K562 (cell line): ENCODE measurements at regions not wholly inside any gene's neighbourhood (a gene's known extent, or its start where the extent isn't known, plus 50 kb on each side); places are given as distances from the start of the nearest gene placed in this dataset.

ENCODE experiments used
- ATAC-seq: fragments of 200-7000 bp; cut with Tn5 transposase; 3 replicates; pipeline ENCODE4 v1.9.1; 2020; ENCODE audit warnings: moderate library complexity
- BruUV-seq: library from RNA; stranded (reverse); fragments of 400-500 nt; replicated peaks from 2 replicates; lab custom pipeline; 2021; lab: Mats Ljungman, UMichigan
- CTCF ChIA-PET: fragments of 300-600 bp; formaldehyde crosslinking; extraction: SDS; loops from one replicate; lab custom pipeline; 2021; ENCODE audit warnings: low intra/inter-chr PET ratio; lab: Yijun Ruan, JAX
- POLR2A ChIA-PET: fragments of 300-600, 350-650 bp; sonication (Branson Sonifier 250); formaldehyde crosslinking; extraction: SDS; loops from one replicate; lab custom pipeline; 2021; ENCODE audit warnings: antibody characterized with exemption, inconsistent platforms; lab: Yijun Ruan, JAX
- DNase-seq, 4 experiments: peaks; one replicate each; pipeline versions ENCODE4 v3.0.0 to v3.0.0-alpha.2; 2011 to 2018; ENCODE audit warnings: low spot score in 3 of 4, mixed read lengths in 3 of 4; ENCODE audit errors: extremely low read depth in 1 of 4
- FAIRE-seq: peaks from 2 replicates; lab custom pipeline; 2011; peaks lifted over from hg19 to GRCh38; lab: Jason Lieb, UNC
- H2AFZ ChIP-seq: 2 replicates; pipeline ENCODE4 v1.6.0; 2011; ENCODE audit warnings: low read depth, low read length, control low read depth, inconsistent platforms
- H3K27ac ChIP-seq: fragments of 200-600 bp; 3 replicates; pipeline ENCODE4 v1.8.0; 2011; ENCODE audit warnings: low read depth, mild to moderate bottlenecking, control low read depth, inconsistent platforms, low read length, moderate library complexity, mixed read lengths; ENCODE audit errors: extremely low read depth
- H3K27me3 ChIP-seq, 2 experiments: fragments of 300-600 bp in 1 of 2; 2 replicates in 1 of 2; 3 replicates in 1 of 2; pipeline versions ENCODE4 v1.6.0 to v1.8.0; 2011; ENCODE audit warnings: inconsistent platforms in 2 of 2, low read length in 2 of 2, mild to moderate bottlenecking in 1 of 2, mixed read lengths in 1 of 2, moderate library complexity in 1 of 2; ENCODE audit not compliant: control insufficient read depth in 2 of 2, insufficient read depth in 2 of 2
- H3K36me3 ChIP-seq: fragments of 300-600 bp; 3 replicates; pipeline ENCODE4 v1.8.0; 2011; ENCODE audit warnings: mild to moderate bottlenecking, low read length, inconsistent platforms; ENCODE audit not compliant: control insufficient read depth, insufficient read depth
- H3K4me1 ChIP-seq, 2 experiments: fragments of 200-600 bp in 1 of 2; replicated peaks in 1 of 2; 2 replicates in 1 of 2; 3 replicates in 1 of 2; pipeline versions ENCODE4 v1.5.1 to v1.8.0; 2011; ENCODE audit warnings: inconsistent platforms in 2 of 2, low read length in 2 of 2, mild to moderate bottlenecking in 1 of 2, mixed read lengths in 1 of 2, moderate library complexity in 1 of 2; ENCODE audit not compliant: control insufficient read depth in 2 of 2, insufficient read depth in 2 of 2
- H3K4me2 ChIP-seq: 2 replicates; pipeline ENCODE4 v1.6.1; 2011; ENCODE audit warnings: low read length, control low read depth, inconsistent platforms, mixed read lengths; ENCODE audit not compliant: insufficient read depth
- H3K4me3 ChIP-seq: fragments of 200-600 bp; sonication (generic), shearing (Covaris generic); 2 replicates; pipeline ENCODE4 v1.5.1; 2016; ENCODE audit warnings: control low read depth, inconsistent platforms
- H3K79me2 ChIP-seq: fragments of 200-600 bp; 3 replicates; pipeline ENCODE4 v1.8.0; 2011; ENCODE audit warnings: low read length, inconsistent platforms; ENCODE audit not compliant: control insufficient read depth, insufficient read depth
- H3K9ac ChIP-seq, 2 experiments: 2 replicates each; pipeline versions ENCODE4 v1.6.0 to v1.6.1; 2011; ENCODE audit warnings: low read depth in 2 of 2, low read length in 2 of 2, control low read depth in 1 of 2, inconsistent platforms in 1 of 2, mild to moderate bottlenecking in 1 of 2, mixed read lengths in 1 of 2; ENCODE audit not compliant: insufficient read depth in 1 of 2
- H3K9me1 ChIP-seq: one replicate; pipeline ENCODE4 v1.6.0; 2011; ENCODE audit warnings: inconsistent platforms, mild to moderate bottlenecking, low read length, moderate library complexity; ENCODE audit not compliant: control insufficient read depth, insufficient read depth
- H3K9me3 ChIP-seq: replicated peaks from 2 replicates; pipeline ENCODE4 v1.5.1; 2011; ENCODE audit warnings: low read depth, low read length, inconsistent platforms; ENCODE audit not compliant: control insufficient read depth, insufficient read depth
- H4K20me1 ChIP-seq: replicated peaks from 2 replicates; pipeline ENCODE4 v1.6.1; 2011; ENCODE audit warnings: low read length, inconsistent platforms, mixed read lengths; ENCODE audit not compliant: control insufficient read depth, insufficient read depth
- CBX1 ChIP-seq: sonication (generic); IDR thresholded peaks from 2 replicates; pipeline ENCODE4 v1.6.1; 2016; ENCODE audit warnings: antibody characterized with exemption, low read depth, mild to moderate bottlenecking
- HDAC8 ChIP-seq: fragments of 450-650 bp; IDR thresholded peaks from 2 replicates; pipeline ENCODE4 v1.6.1; 2016; ENCODE audit warnings: mild to moderate bottlenecking, missing genetic modification characterization, moderate library complexity, missing compliant biosample characterization
- ILK ChIP-seq: fragments of 450-650 bp; IDR thresholded peaks from 2 replicates; pipeline ENCODE4 v1.6.1; 2016; ENCODE audit warnings: missing genetic modification characterization, low read depth, mild to moderate bottlenecking, missing compliant biosample characterization, moderate library complexity, borderline replicate concordance
- NFATC3 ChIP-seq: fragments of 450-650 bp; IDR thresholded peaks from 2 replicates; pipeline ENCODE4 v1.6.1; 2017; ENCODE audit warnings: mild to moderate bottlenecking
- POLR2AphosphoS2 ChIP-seq: IDR thresholded peaks from 2 replicates; pipeline ENCODE4 v1.6.1; 2012; ENCODE audit warnings: low read length, improper control_type of control experiment
- POLR3A ChIP-seq: IDR thresholded peaks from 2 replicates; pipeline ENCODE4 v1.6.1; 2011; ENCODE audit warnings: borderline replicate concordance, mild to moderate bottlenecking, moderate library complexity; ENCODE audit not compliant: insufficient read length, insufficient read depth; ENCODE audit errors: extremely low read depth
- PURB ChIP-seq: sonication (generic); formaldehyde crosslinking; IDR thresholded peaks from 2 replicates; pipeline ENCODE4 v1.9.0; 2021; ENCODE audit warnings: low read depth, mild to moderate bottlenecking, missing genetic modification reagents
- ZBTB49 ChIP-seq: sonication (generic); formaldehyde crosslinking; IDR thresholded peaks from 2 replicates; pipeline ENCODE4 v1.8.0; 2022; ENCODE audit warnings: missing genetic modification reagents, mild to moderate bottlenecking, borderline replicate concordance
- ZFP36 ChIP-seq: fragments of 150-350 bp; IDR thresholded peaks from 2 replicates; pipeline ENCODE4 v1.6.1; 2018; ENCODE audit warnings: low read length, low read depth; ENCODE audit not compliant: partially characterized antibody
- ZNF699 ChIP-seq: fragments of 250-450 bp; sonication (Bioruptor Pico); IDR thresholded peaks from 2 replicates; pipeline ENCODE4 v1.8.0; 2021; ENCODE audit warnings: mild to moderate bottlenecking, moderate library complexity; ENCODE audit not compliant: insufficient replicate concordance
- WGBS: fragments of 100-300 bp; shearing (Covaris generic); methylation state at CpG from one replicate; pipeline ENCODE4 v1.1.6; 2016; ENCODE audit warnings: low coverage, mixed read lengths; ENCODE audit not compliant: insufficient coverage; ENCODE audit errors: missing lambda C conversion rate; 5-methylcytosine and 5-hydroxymethylcytosine counted together
- in situ Hi-C: fragments of 300-500 bp; cut with MboI; formaldehyde crosslinking; loops from 4 replicates; pipeline ENCODE4 v1.15.0; 2018; ENCODE audit warnings: inconsistent platforms, mixed read lengths
- intact Hi-C: fragments of 100-400 bp; cut with micrococcal nuclease; formaldehyde crosslinking; loops from 2 replicates; pipeline ENCODE4 v1.14.2; 2022
- TF ChIP-seq, protein P1 (sequence below): fragments of 250-450 bp; sonication (Bioruptor Pico); IDR thresholded peaks from 2 replicates; pipeline ENCODE4 v1.4.0; 2020; ENCODE audit warnings: mild to moderate bottlenecking
- TF ChIP-seq, protein P2 (sequence below): sonication (generic); formaldehyde crosslinking; IDR thresholded peaks from 2 replicates; pipeline ENCODE4 v1.8.0; 2023; ENCODE audit warnings: mild to moderate bottlenecking, missing genetic modification reagents

GRCh38 chr6:26193467-26194328 is 106.5 kb downstream of the HFE start:
- intact Hi-C loops = no loop called here
- no peak for ATAC-seq
- TF ChIP-seq NFATC3 = no peak
- TF ChIP-seq POLR2AphosphoS2 = no peak; the same call in 1 of the 2 replicates
- TF ChIP-seq, protein P1, sequence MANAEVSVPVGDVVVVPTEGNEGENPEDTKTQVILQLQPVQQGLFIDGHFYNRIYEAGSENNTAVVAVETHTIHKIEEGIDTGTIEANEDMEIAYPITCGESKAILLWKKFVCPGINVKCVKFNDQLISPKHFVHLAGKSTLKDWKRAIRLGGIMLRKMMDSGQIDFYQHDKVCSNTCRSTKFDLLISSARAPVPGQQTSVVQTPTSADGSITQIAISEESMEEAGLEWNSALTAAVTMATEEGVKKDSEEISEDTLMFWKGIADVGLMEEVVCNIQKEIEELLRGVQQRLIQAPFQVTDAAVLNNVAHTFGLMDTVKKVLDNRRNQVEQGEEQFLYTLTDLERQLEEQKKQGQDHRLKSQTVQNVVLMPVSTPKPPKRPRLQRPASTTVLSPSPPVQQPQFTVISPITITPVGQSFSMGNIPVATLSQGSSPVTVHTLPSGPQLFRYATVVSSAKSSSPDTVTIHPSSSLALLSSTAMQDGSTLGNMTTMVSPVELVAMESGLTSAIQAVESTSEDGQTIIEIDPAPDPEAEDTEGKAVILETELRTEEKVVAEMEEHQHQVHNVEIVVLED (CRISPR knock-in tag) = no peak
- no peak for TF ChIP-seq ILK (tag)
- no peak for TF ChIP-seq POLR3A
- no peak for TF ChIP-seq ZBTB49 (CRISPR knock-in tag)
- TF ChIP-seq ZFP36 = no peak
- no peak for TF ChIP-seq ZNF699
- TF ChIP-seq, protein P2, sequence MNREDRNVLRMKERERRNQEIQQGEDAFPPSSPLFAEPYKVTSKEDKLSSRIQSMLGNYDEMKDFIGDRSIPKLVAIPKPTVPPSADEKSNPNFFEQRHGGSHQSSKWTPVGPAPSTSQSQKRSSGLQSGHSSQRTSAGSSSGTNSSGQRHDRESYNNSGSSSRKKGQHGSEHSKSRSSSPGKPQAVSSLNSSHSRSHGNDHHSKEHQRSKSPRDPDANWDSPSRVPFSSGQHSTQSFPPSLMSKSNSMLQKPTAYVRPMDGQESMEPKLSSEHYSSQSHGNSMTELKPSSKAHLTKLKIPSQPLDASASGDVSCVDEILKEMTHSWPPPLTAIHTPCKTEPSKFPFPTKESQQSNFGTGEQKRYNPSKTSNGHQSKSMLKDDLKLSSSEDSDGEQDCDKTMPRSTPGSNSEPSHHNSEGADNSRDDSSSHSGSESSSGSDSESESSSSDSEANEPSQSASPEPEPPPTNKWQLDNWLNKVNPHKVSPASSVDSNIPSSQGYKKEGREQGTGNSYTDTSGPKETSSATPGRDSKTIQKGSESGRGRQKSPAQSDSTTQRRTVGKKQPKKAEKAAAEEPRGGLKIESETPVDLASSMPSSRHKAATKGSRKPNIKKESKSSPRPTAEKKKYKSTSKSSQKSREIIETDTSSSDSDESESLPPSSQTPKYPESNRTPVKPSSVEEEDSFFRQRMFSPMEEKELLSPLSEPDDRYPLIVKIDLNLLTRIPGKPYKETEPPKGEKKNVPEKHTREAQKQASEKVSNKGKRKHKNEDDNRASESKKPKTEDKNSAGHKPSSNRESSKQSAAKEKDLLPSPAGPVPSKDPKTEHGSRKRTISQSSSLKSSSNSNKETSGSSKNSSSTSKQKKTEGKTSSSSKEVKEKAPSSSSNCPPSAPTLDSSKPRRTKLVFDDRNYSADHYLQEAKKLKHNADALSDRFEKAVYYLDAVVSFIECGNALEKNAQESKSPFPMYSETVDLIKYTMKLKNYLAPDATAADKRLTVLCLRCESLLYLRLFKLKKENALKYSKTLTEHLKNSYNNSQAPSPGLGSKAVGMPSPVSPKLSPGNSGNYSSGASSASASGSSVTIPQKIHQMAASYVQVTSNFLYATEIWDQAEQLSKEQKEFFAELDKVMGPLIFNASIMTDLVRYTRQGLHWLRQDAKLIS (CRISPR knock-in tag) = no peak
- TF ChIP-seq CBX1 = no peak
- no peak for TF ChIP-seq PURB
- no peak for TF ChIP-seq HDAC8 (tag)

More at GRCh38 chr6:26193467-26194328, 106.5 kb downstream of the HFE start:
- peak overlapping the region; percentile 99; the same call in 1 of the 3 replicates for H3K27ac ChIP-seq
- H3K4me1 ChIP-seq = peaks cover 9 to 21% of the 10 kb centered on the region in 2 experiments
- H3K27me3 ChIP-seq = no peaks in the 10 kb centered on the region
- no peak overlapping the region for H2AFZ ChIP-seq
- DNase-seq (peak in 1 of 4 experiments; percentile 33), FAIRE-seq (no peak)
- H3K9me1 ChIP-seq = no peaks in the 10 kb centered on the region
- WGBS = 27% methylated on average over 1 of the region's 1 CpG
- peak overlapping the region; percentile 97 for H3K4me2 ChIP-seq
- H3K36me3 ChIP-seq = peaks cover 71% of the 10 kb centered on the region
- no peaks in the 10 kb centered on the region for H3K9me3 ChIP-seq
- peak overlapping the region in 1 of 2 experiments; percentile 88; a peak in 2 of 4 replicates for H3K9ac ChIP-seq
- no TSS peak for BruUV-seq
- peak overlapping the region; percentile 86; the same call in 1 of the 2 replicates for H3K4me3 ChIP-seq
- CTCF ChIA-PET = interaction anchor here (0.7 kb wide), 1 partner anchor 19 kb away, joined by 3 read pairs; no protein-coding TSS in a partner anchor
- peaks cover 90% of the 10 kb centered on the region for H3K79me2 ChIP-seq
- in situ Hi-C loops = loop anchor here (25.0 kb wide), 1 partner anchor 369 kb away; no protein-coding TSS in a partner anchor
- peaks cover 37% of the 10 kb centered on the region for H4K20me1 ChIP-seq
- POLR2A ChIA-PET = interaction anchor here (0.6 to 18.6 kb wide), 19 partner anchors 8 to 952 kb away, joined by 3 to 1095 read pairs (median 8); a partner anchor contains a TSS
